Right lobe of liver (tissue), 6 donors: ENCODE measurements at regions not wholly inside any gene's neighbourhood (a gene's known extent, or its start where the extent isn't known, plus 50 kb on each side); places are given as distances from the start of the nearest gene placed in this dataset.

ENCODE experiments used
- ATAC-seq, 4 donors: fragments of 200-7000 bp; cut with Tn5 transposase; one replicate each; pipeline ENCODE4 v1.9.1; 2020; ENCODE audit warnings: mild to moderate bottlenecking in 4 of 4, moderate library complexity in 4 of 4
- DNase-seq, 3 donors: peaks; one replicate each; pipeline ENCODE4 v3.0.0-alpha.2; 2020
- H3K27ac ChIP-seq, 3 donors: fragments of 200-600 bp; one replicate each; pipeline ENCODE4 v1.8.0; 2022
- H3K27me3 ChIP-seq, 2 donors: fragments of 200-600 bp; one replicate each; pipeline ENCODE4 v1.8.0; 2022
- H3K36me3 ChIP-seq, 4 donors: fragments of 200-600 bp; sonication (generic) in 1 of 4; one replicate each; pipeline versions ENCODE4 v1.5.1 to v1.8.0; 2017 to 2022; ENCODE audit warnings: control low read depth in 1 of 4
- H3K4me1 ChIP-seq, 4 donors: fragments of 200-600 bp; sonication (generic) in 1 of 4; one replicate each; pipeline versions ENCODE4 v1.5.1 to v1.8.0; 2017 to 2022; ENCODE audit warnings: control low read depth in 1 of 4
- H3K4me3 ChIP-seq, 3 donors: fragments of 200-600 bp; one replicate each; pipeline ENCODE4 v1.8.0; 2022
- H3K9me3 ChIP-seq, 4 donors: fragments of 200-600 bp; sonication (generic) in 1 of 4; one replicate each; pipeline versions ENCODE4 v1.5.1 to v1.8.0; 2017 to 2022; ENCODE audit warnings: control low read depth in 1 of 4
- POLR2A ChIP-seq: fragments of 450-650 bp; IDR thresholded peaks from one replicate; pipeline ENCODE4 v1.6.1; 2017; ENCODE audit warnings: antibody characterized with exemption, mild to moderate bottlenecking
- WGBS: methylation state at CpG from one replicate; pipeline ENCODE4 v1.1.6; 2018; ENCODE audit warnings: low coverage, low lambda C conversion rate; ENCODE audit not compliant: insufficient coverage; ENCODE audit errors: missing lambda C conversion rate; 5-methylcytosine and 5-hydroxymethylcytosine counted together
- intact Hi-C, 2 donors: fragments of 100-400 bp; cut with DNase I; formaldehyde crosslinking; loops; one replicate each; pipeline versions ENCODE4 v1.11.2 to v1.14.1; 2022
- TF ChIP-seq, protein P1 (sequence below), 4 donors: fragments of 200-600 bp in 3 of 4; fragments of 450-650 bp in 1 of 4; IDR thresholded peaks; one replicate each; pipeline versions ENCODE4 v1.5.1 to v1.8.0; 2016 to 2022; ENCODE audit warnings: antibody characterized with exemption in 4 of 4, mild to moderate bottlenecking in 2 of 4
- donor health status: DM: no; HTN: yes; CAD: no.
- donor health status: DM: no; HTN: no; CAD: no.
- donor health status: DM: no; HTN: no; CAD: no.
- donor health status: DM: no; HTN: yes; CAD: no.
- donor health status: DM: no; HTN: yes; CAD: no.

DNA sequence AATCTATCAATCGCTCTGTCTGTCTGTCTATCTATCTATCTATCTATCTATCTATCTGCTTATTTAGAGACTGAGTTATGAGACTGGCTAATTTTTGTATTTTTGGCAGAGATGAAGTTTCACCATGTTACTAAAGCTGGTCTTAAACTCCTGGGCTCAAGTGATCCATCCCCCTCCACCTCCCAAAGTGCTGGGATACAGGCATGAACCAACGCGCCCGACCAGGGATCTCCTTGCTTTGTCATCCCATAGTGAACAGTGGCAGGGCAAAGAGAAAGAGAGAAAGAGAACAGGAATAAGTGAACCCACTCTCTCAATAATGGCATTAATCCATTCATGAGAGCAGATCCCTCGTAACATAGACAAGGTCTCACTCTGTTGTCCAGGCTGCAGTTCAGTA, 66.4 kb upstream of the DSP start:
- intact Hi-C loops, result no loop called here
- WGBS, result 84% methylated on average over 5 of the region's 5 CpGs
- Histone ChIP-seq H3K36me3 (no peaks in the 10 kb centered on the region), H3K4me1 (no peaks in the 10 kb centered on the region), H3K9me3 (no peaks in the 10 kb centered on the region), H3K27ac (no peak overlapping the region), H3K27me3 (no peaks in the 10 kb centered on the region), H3K4me3 (no peak overlapping the region)
- ATAC-seq (no peak), DNase-seq (no peak)
- TF ChIP-seq POLR2A, result no peak
- TF ChIP-seq, protein P1, sequence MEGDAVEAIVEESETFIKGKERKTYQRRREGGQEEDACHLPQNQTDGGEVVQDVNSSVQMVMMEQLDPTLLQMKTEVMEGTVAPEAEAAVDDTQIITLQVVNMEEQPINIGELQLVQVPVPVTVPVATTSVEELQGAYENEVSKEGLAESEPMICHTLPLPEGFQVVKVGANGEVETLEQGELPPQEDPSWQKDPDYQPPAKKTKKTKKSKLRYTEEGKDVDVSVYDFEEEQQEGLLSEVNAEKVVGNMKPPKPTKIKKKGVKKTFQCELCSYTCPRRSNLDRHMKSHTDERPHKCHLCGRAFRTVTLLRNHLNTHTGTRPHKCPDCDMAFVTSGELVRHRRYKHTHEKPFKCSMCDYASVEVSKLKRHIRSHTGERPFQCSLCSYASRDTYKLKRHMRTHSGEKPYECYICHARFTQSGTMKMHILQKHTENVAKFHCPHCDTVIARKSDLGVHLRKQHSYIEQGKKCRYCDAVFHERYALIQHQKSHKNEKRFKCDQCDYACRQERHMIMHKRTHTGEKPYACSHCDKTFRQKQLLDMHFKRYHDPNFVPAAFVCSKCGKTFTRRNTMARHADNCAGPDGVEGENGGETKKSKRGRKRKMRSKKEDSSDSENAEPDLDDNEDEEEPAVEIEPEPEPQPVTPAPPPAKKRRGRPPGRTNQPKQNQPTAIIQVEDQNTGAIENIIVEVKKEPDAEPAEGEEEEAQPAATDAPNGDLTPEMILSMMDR (IDR thresholded peaks at IDR 0.05), result no peak

- intact Hi-C loops, result no loop called here
- Histone ChIP-seq H3K4me3 (no peak overlapping the region), H3K27ac (no peak overlapping the region), H3K36me3 (no peaks in the 10 kb centered on the region), H3K27me3 (no peaks in the 10 kb centered on the region), H3K9me3 (no peaks in the 10 kb centered on the region), H3K4me1 (no peaks in the 10 kb centered on the region)
- ATAC-seq (peak in 2 of 4 donors; percentile 19 to 30), DNase-seq (no peak)
- no peak for TF ChIP-seq POLR2A
- TF ChIP-seq, protein P1 (IDR thresholded peaks at IDR 0.05), result no peak
- WGBS, result 65% methylated on average over 5 of the region's 12 CpGs
These were observed 61.6 kb upstream of the DSP start for GRCh38 chr6:7479801-7480266.

DNA sequence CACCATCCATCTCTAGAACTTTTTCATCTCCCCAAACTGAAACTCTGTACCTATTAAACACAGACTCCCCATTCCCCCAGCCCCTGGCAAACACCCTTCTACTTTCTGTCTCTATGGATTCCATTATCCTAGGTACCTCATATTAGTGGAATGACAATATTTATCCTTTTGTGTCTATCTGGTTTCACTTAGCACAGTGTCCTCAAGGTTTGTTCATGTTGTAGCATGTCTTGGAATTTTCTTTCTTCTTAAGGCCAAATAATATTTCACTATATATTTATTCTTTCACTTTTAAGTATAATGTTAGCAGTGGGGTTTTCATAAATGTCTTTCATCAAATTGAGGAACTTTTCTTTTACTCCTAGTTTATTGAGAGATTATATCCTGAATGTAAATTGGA, 56.8 kb upstream of the DSP start:
- no peak overlapping the region for H3K4me3 ChIP-seq
- no peaks in the 10 kb centered on the region for H3K27me3 ChIP-seq
- H3K27ac ChIP-seq, result no peak overlapping the region
- H3K4me1 ChIP-seq, result no peaks in the 10 kb centered on the region
- H3K9me3 ChIP-seq, result no peaks in the 10 kb centered on the region
- ATAC-seq, result no peak
- intact Hi-C loops, result no loop called here
- TF ChIP-seq, protein P1 (IDR thresholded peaks at IDR 0.05), result no peak
- TF ChIP-seq POLR2A, result no peak
- no peak for DNase-seq
- no peaks in the 10 kb centered on the region for H3K36me3 ChIP-seq

DNA sequence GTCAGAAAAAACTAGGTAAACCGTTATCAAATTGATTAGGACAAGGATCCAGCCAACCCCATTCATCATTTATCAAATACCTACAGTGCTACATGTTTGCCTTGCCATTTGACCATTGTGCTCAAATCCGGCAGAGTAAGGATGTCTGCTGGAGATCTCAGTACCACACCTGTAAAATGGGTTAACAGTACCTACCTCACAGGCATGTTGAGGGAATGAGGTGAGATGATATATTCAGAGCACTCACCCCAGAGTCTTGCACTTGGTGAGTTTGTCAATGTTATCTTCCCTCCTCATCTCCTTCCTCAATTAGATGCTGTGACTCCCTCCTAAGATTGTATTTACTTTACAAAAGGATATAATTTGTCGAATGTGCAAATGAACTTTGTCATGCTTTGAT, 54.5 kb upstream of the DSP start:
- Histone ChIP-seq H3K36me3 (no peaks in the 10 kb centered on the region), H3K27ac (no peak overlapping the region), H3K4me1 (no peaks in the 10 kb centered on the region), H3K9me3 (no peaks in the 10 kb centered on the region), H3K4me3 (no peak overlapping the region), H3K27me3 (no peaks in the 10 kb centered on the region)
- DNase-seq (no peak), ATAC-seq (no peak)
- intact Hi-C loops, result no loop called here
- WGBS, result 61% methylated on average over 3 of the region's 3 CpGs
- no peak for TF ChIP-seq POLR2A
- TF ChIP-seq, protein P1 (IDR thresholded peaks at IDR 0.05), result no peak

DNA sequence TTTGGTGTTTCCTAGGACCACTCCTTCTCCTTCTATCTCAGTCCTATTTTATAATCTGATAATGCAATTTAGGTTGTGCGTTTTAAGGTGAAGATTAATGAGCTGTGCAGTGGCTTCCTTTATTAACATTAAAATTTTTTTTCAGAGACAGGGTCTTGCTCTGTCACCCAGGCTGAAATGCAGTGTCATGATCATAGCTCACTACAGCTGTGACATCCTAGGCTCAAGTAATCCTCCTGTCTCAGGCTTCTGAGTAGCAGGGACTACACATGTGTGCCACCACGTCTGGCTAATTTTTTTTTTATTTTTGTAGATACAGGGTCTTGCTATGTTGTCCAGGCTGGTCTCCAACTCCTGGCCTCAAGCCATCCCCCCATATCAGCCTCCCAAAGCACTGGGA, 53.0 kb upstream of the DSP start:
- DNase-seq, result no peak
- Histone ChIP-seq H3K4me1 (no peaks in the 10 kb centered on the region), H3K36me3 (no peaks in the 10 kb centered on the region), H3K27ac (no peak overlapping the region), H3K27me3 (no peaks in the 10 kb centered on the region), H3K4me3 (no peak overlapping the region), H3K9me3 (no peaks in the 10 kb centered on the region)
- intact Hi-C loops, result no loop called here
- ATAC-seq, result no peak
- WGBS, result 39% methylated on average over 2 of the region's 2 CpGs
- TF ChIP-seq POLR2A, result no peak
- TF ChIP-seq, protein P1 (IDR thresholded peaks at IDR 0.05), result no peak
